Thyroid gland (tissue), 4 donors: ENCODE measurements at regions not wholly inside any gene's neighbourhood (a gene's known extent, or its start where the extent isn't known, plus 50 kb on each side); places are given as distances from the start of the nearest gene placed in this dataset.

Experiments
- CTCF ChIP-seq, 6 experiments: fragments of 200-600 bp in 3 of 6; fragments of 450-650 bp in 3 of 6; sonication (generic) in 3 of 6; IDR thresholded peaks; one replicate each; pipeline ENCODE4 v1.5.1; 2016 to 2019; ENCODE audit warnings: antibody characterized with exemption in 6 of 6, mild to moderate bottlenecking in 2 of 6, inconsistent platforms in 1 of 6, moderate library complexity in 1 of 6
- POLR2A ChIP-seq, 2 donors: fragments of 450-650 bp; IDR thresholded peaks; one replicate each; pipeline ENCODE4 v1.6.1; 2017; ENCODE audit warnings: antibody characterized with exemption in 2 of 2, mild to moderate bottlenecking in 2 of 2, moderate library complexity in 1 of 2

DNA sequence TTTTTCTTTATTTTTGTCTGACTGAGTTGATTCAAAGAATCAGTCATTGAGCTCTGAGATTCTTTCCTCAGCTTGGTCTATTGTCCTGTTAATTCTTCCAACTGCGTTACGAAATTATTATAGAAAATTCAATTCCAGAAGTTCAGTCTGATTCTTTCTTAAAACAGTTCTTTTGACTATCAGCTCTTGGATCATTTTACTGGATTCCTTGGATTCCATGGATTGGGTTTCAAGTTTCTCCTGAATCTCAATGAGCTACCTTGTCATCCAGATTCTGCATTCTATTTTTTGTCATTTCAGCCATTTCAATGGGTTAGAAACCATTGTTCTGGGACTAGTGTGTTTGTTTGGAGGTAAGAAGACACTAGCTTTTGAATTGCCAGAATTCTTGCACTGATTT is 169.3 kb downstream of the PCDH20 start:
- TF ChIP-seq CTCF (IDR thresholded peaks at IDR 0.05) (no peak), POLR2A (IDR thresholded peaks at IDR 0.05) (no peak)
